Heart left ventricle (tissue), 13 donors: ENCODE measurements at regions not wholly inside any gene's neighbourhood (a gene's known extent, or its start where the extent isn't known, plus 50 kb on each side); places are given as distances from the start of the nearest gene placed in this dataset.

Experiments
- CTCF ChIP-seq, 12 donors: fragments of 200-600 bp; sonication (generic) in 4 of 12; IDR thresholded peaks; one replicate each; pipeline versions ENCODE4 v1.5.0 to v1.8.0; 2018 to 2022; ENCODE audit warnings: antibody characterized with exemption in 12 of 12, mild to moderate bottlenecking in 5 of 12
- POLR2A ChIP-seq, 2 donors: fragments of 450-650 bp; IDR thresholded peaks; one replicate each; pipeline ENCODE4 v1.6.1; 2017; ENCODE audit warnings: antibody characterized with exemption in 2 of 2, mild to moderate bottlenecking in 2 of 2, moderate library complexity in 2 of 2
- donor health status: ischemic (EF 13 %, LVEDD 7.1; RV severe dilation, severe dysfunction).
- donor health status: DM: no; HTN: yes; CAD: no.
- donor health status: DM: no; HTN: no; CAD: no.
- donor health status: ischemic (EF 25% LVEDD 6.9; RV normal size, moderate dysfunction).
- donor health status: ischemic (EF 25% LVEDD 5.7; RV mildly dilated, moderate dysfunction).
- donor health status: ischemic (EF 35%, LVEDD 5.7; RV mildly dilated, moderate dysfunction).
- donor health status: nonischemic (EF 11% LVEDD 7.7; RV severe dilation, severe dysfunction).
- donor health status: DM: yes; HTN: yes; CAD: no.
- donor health status: PGD.
- donor health status: ischemic (EF 29% LVEDD 5.4; RV normal size, mild dysfunction).
- donor health status: nonischemic (EF 23%, LVEDD 6.1; RV moderate dilation, normal function).

- TF ChIP-seq CTCF (IDR thresholded peaks at IDR 0.05) (no peak), POLR2A (IDR thresholded peaks at IDR 0.05) (no peak)
Observed at GRCh38 chr13:99750951-99751350, 220.6 kb downstream of the ZIC5 start.
